Vagina (tissue), 2 donors: ENCODE measurements at regions not wholly inside any gene's neighbourhood (a gene's known extent, or its start where the extent isn't known, plus 50 kb on each side); places are given as distances from the start of the nearest gene placed in this dataset.
A peak's percentile ranks its signal among the peaks of the same experiment; 100 is the strongest.

ENCODE experiments used
- DNase-seq, 2 donors: peaks; one replicate each; pipeline ENCODE4 v3.0.0-alpha.2; 2017; ENCODE audit errors: extremely low spot score in 2 of 2
- H3K27ac ChIP-seq: fragments of 200-600 bp; sonication (generic); one replicate; pipeline ENCODE4 v1.5.1; 2019
- H3K27me3 ChIP-seq: fragments of 200-600 bp; sonication (generic); one replicate; pipeline ENCODE4 v1.5.1; 2019
- H3K36me3 ChIP-seq, 2 donors: fragments of 200-600 bp; sonication (generic); one replicate each; pipeline ENCODE4 v1.5.1; 2017 to 2019
- H3K4me1 ChIP-seq: fragments of 200-600 bp; sonication (generic); one replicate; pipeline ENCODE4 v1.5.1; 2019
- H3K4me3 ChIP-seq, 2 donors: fragments of 200-600 bp; sonication (generic); 1 replicate in 1 of 2; 2 replicates in 1 of 2; pipeline ENCODE4 v1.5.1; 2016 to 2019
- H3K9me3 ChIP-seq: fragments of 200-600 bp; sonication (generic); one replicate; pipeline ENCODE4 v1.5.1; 2019
- POLR2A ChIP-seq, 2 donors: fragments of 450-650 bp; IDR thresholded peaks; one replicate each; pipeline ENCODE4 v1.6.1; 2017; ENCODE audit warnings: antibody characterized with exemption in 2 of 2, mild to moderate bottlenecking in 2 of 2, moderate library complexity in 2 of 2
- POLR2AphosphoS5 ChIP-seq, 2 donors: sonication (generic); formaldehyde crosslinking; IDR thresholded peaks; one replicate each; pipeline ENCODE4 v1.9.0; 2017; ENCODE audit warnings: antibody characterized with exemption in 2 of 2, mild to moderate bottlenecking in 2 of 2, low read depth in 1 of 2; ENCODE audit not compliant: insufficient read depth in 1 of 2
- intact Hi-C: fragments of 100-400 bp; cut with DNase I; formaldehyde crosslinking; loops from one replicate; pipeline ENCODE4 v1.15.1; 2023
- TF ChIP-seq, protein P1 (sequence below), 3 experiments: fragments of 450-650 bp in 2 of 3; fragments of 200-600 bp in 1 of 3; sonication (generic) in 1 of 3; IDR thresholded peaks; one replicate each; pipeline ENCODE4 v1.5.1; 2017 to 2019; ENCODE audit warnings: antibody characterized with exemption in 3 of 3, mild to moderate bottlenecking in 2 of 3, moderate library complexity in 2 of 3

- Histone ChIP-seq H3K4me3 (no peak overlapping the region), H3K9me3 (no peaks in the 10 kb centered on the region), H3K27ac (no peak overlapping the region), H3K36me3 (no peaks in the 10 kb centered on the region), H3K27me3 (no peaks in the 10 kb centered on the region), H3K4me1 (peaks cover 30% of the 10 kb centered on the region)
- no peak for DNase-seq
- intact Hi-C loops: no loop called here
- TF ChIP-seq, protein P1, sequence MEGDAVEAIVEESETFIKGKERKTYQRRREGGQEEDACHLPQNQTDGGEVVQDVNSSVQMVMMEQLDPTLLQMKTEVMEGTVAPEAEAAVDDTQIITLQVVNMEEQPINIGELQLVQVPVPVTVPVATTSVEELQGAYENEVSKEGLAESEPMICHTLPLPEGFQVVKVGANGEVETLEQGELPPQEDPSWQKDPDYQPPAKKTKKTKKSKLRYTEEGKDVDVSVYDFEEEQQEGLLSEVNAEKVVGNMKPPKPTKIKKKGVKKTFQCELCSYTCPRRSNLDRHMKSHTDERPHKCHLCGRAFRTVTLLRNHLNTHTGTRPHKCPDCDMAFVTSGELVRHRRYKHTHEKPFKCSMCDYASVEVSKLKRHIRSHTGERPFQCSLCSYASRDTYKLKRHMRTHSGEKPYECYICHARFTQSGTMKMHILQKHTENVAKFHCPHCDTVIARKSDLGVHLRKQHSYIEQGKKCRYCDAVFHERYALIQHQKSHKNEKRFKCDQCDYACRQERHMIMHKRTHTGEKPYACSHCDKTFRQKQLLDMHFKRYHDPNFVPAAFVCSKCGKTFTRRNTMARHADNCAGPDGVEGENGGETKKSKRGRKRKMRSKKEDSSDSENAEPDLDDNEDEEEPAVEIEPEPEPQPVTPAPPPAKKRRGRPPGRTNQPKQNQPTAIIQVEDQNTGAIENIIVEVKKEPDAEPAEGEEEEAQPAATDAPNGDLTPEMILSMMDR (IDR thresholded peaks at IDR 0.05): no peak
- TF ChIP-seq POLR2AphosphoS5 (IDR thresholded peaks at IDR 0.05; ENCODE audit: insufficient read depth in 1 of 2, low read depth in 1 of 2) (no peak), POLR2A (IDR thresholded peaks at IDR 0.05) (no peak)
Observed at GRCh38 chr3:27561576-27561975, 77.4 kb upstream of the SLC4A7 start.

DNA sequence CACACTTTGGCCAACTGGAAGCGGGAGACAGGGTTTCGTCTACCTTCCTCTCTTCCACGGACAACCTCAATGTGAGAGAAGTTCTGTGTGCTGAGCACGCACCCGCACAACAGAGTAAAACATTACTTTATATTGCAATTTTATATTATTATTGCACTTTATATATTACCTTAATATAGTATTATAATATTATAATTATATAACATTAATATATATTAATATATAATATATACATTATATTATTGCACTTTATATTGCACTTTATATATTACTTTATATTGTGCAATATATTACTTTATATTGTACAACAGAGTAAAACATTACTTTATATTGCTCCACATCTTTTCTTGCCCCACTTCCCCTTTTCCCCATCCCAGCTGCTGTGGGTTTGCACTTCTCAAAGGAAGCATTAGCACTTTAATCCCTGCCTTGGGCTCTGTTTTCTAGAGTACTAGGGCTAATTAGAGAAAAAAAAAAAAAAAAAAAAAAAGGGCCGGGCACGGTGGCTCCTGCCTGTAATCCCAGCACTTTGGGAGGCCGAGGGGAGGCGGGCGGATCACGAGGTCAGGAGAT is 76.4 kb upstream of the SLC4A7 start:
- Histone ChIP-seq H3K4me1 (peaks cover 30% of the 10 kb centered on the region), H3K4me3 (no peak overlapping the region), H3K27me3 (no peaks in the 10 kb centered on the region), H3K9me3 (no peaks in the 10 kb centered on the region), H3K27ac (no peak overlapping the region), H3K36me3 (no peaks in the 10 kb centered on the region)
- TF ChIP-seq POLR2A (IDR thresholded peaks at IDR 0.05) (no peak), POLR2AphosphoS5 (IDR thresholded peaks at IDR 0.05; ENCODE audit: insufficient read depth in 1 of 2, low read depth in 1 of 2) (no peak)
- intact Hi-C loops: no loop called here
- DNase-seq: no peak

DNA sequence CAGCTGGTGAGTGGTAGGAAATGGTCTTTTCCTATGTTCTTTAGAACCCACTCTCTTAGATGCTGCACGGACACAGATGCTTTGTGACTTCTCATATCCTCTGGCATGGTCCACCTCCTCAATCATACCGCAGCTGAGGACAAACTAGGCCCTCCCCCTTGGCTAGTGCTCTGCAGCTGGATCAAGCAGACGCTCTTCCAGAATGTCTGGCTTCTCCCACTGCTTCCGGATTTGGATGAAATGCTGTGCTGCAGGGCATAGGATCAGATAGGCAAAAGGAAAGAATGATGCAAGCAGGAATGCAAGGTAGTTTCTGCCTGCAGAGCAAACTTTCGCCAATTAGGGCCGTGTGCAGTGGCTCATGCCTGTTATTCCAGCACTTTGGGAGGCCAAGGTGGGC is 75.7 kb upstream of the SLC4A7 start:
- peaks cover 30% of the 10 kb centered on the region for H3K4me1 ChIP-seq
- H3K27me3 ChIP-seq: no peaks in the 10 kb centered on the region
- H3K4me3 ChIP-seq: no peak overlapping the region
- no peaks in the 10 kb centered on the region for H3K36me3 ChIP-seq
- no peak for DNase-seq
- H3K9me3 ChIP-seq: no peaks in the 10 kb centered on the region
- H3K27ac ChIP-seq: peak overlapping the region; percentile 87
- TF ChIP-seq, protein P1 (IDR thresholded peaks at IDR 0.05): no peak
- TF ChIP-seq POLR2AphosphoS5 (IDR thresholded peaks at IDR 0.05; ENCODE audit: insufficient read depth in 1 of 2, low read depth in 1 of 2) (no peak), POLR2A (IDR thresholded peaks at IDR 0.05) (no peak)
- intact Hi-C loops: no loop called here

DNA sequence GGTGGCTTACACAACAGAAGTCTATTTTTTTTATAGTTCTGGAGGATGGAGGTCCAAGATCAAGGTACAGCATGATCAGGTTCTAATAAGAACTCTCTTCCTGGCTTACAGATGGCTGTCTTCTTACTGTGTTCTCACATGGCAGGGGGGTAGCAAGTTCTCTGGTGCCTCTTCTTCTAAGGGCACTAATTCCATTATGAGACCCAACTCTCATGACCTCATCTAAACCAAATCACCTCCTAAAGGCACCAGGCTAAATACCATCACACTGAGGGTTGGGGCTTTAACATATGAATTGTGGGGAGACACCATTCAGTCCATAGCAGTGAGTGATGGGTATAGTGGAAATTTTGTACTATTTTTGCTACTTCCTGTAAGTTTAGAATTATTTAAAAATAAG is 75.2 kb upstream of the SLC4A7 start:
- DNase-seq: no peak
- H3K36me3 ChIP-seq: no peaks in the 10 kb centered on the region
- no peaks in the 10 kb centered on the region for H3K27me3 ChIP-seq
- no peak overlapping the region for H3K4me3 ChIP-seq
- H3K9me3 ChIP-seq: no peaks in the 10 kb centered on the region
- H3K4me1 ChIP-seq: peaks cover 30% of the 10 kb centered on the region
- H3K27ac ChIP-seq: peak overlapping the region; percentile 87
- TF ChIP-seq, protein P1 (IDR thresholded peaks at IDR 0.05): no peak
- TF ChIP-seq POLR2A (IDR thresholded peaks at IDR 0.05): no peak
- no peak for TF ChIP-seq POLR2AphosphoS5 (IDR thresholded peaks at IDR 0.05; ENCODE audit: insufficient read depth in 1 of 2, low read depth in 1 of 2)
- intact Hi-C loops: no loop called here

- no peak overlapping the region for H3K4me3 ChIP-seq
- no peak for TF ChIP-seq POLR2A (IDR thresholded peaks at IDR 0.05)
- TF ChIP-seq, protein P1 (IDR thresholded peaks at IDR 0.05): no peak
- TF ChIP-seq POLR2AphosphoS5 (IDR thresholded peaks at IDR 0.05; ENCODE audit: insufficient read depth in 1 of 2, low read depth in 1 of 2): no peak
- H3K27me3 ChIP-seq: no peaks in the 10 kb centered on the region
- H3K27ac ChIP-seq: peak overlapping the region; percentile 87
- intact Hi-C loops: no loop called here
- H3K36me3 ChIP-seq: no peaks in the 10 kb centered on the region
- no peaks in the 10 kb centered on the region for H3K9me3 ChIP-seq
- H3K4me1 ChIP-seq: peaks cover 30% of the 10 kb centered on the region
- no peak for DNase-seq
Observed at GRCh38 chr3:27557411-27557810, 73.2 kb upstream of the SLC4A7 start.
